ENCODE measurements at regions not wholly inside any gene's neighbourhood (a gene's known extent, or its start where the extent isn't known, plus 50 kb on each side); places are given as distances from the start of the nearest gene placed in this dataset.

- TF ChIP-seq EGR1 (IDR thresholded peaks at IDR 0.05; ENCODE audit: low read depth in 2 of 2), result no peak
- TF ChIP-seq JUND (IDR thresholded peaks at IDR 0.05), result no peak
Observed at GRCh38 chr16:11488304-11488703, 98.4 kb downstream of the LITAF start (continued).

GRCh38 chr16:11491524-11491923, 95.2 kb downstream of the LITAF start:
- Histone ChIP-seq H3K27me3 (ENCODE audit: control insufficient read depth in 4 of 4, insufficient read depth in 4 of 4, low read length in 3 of 4) (no peaks in the 10 kb centered on the region), H3K4me1 (ENCODE audit: control insufficient read depth in 4 of 4, insufficient read depth in 4 of 4, low read length in 3 of 4) (peaks cover 3 to 11% (median 4%) of the 10 kb centered on the region in 4 donors), H3K27ac (ENCODE audit: low read depth in 1 of 2, low read length in 2 of 2) (no peak overlapping the region), H3K4me3 (ENCODE audit: low read depth in 1 of 3, low read length in 3 of 3) (no peak overlapping the region), H3K36me3 (ENCODE audit: control insufficient read depth in 4 of 4, insufficient read depth in 3 of 4, low read depth in 1 of 4, low read length in 3 of 4) (no peaks in the 10 kb centered on the region), H3K9ac (ENCODE audit: low read depth in 1 of 2, low read length in 2 of 2) (no peak overlapping the region), H3K9me3 (ENCODE audit: control insufficient read depth in 4 of 4, low read length in 3 of 4) (no peaks in the 10 kb centered on the region)
- TF ChIP-seq GABPA (IDR thresholded peaks at IDR 0.05 in 1 of 2, conservative IDR thresholded peaks at IDR 0.05 in 1 of 2), result no peak
- TF ChIP-seq SP1 (IDR thresholded peaks at IDR 0.05), result no peak
- no peak for TF ChIP-seq EGR1 (IDR thresholded peaks at IDR 0.05; ENCODE audit: low read depth in 2 of 2)
- no peak for TF ChIP-seq CTCF (IDR thresholded peaks at IDR 0.05; ENCODE audit: low read depth, low read length, missing input control)
- TF ChIP-seq RAD21 (IDR thresholded peaks at IDR 0.05), result no peak
- no peak for TF ChIP-seq REST (IDR thresholded peaks at IDR 0.05)
- TF ChIP-seq FOXA1 (IDR thresholded peaks at IDR 0.05), result no peak
- no peak for TF ChIP-seq FOXA2 (IDR thresholded peaks at IDR 0.05)
- TF ChIP-seq MAX (IDR thresholded peaks at IDR 0.05), result no peak
- no peak for TF ChIP-seq ATF3 (IDR thresholded peaks at IDR 0.05)
- no peak for TF ChIP-seq TAF1 (conservative IDR thresholded peaks at IDR 0.05)
- TF ChIP-seq HNF4G (IDR thresholded peaks at IDR 0.05), result no peak
- TF ChIP-seq RXRA (IDR thresholded peaks at IDR 0.05), result no peak
- no peak for TF ChIP-seq JUND (IDR thresholded peaks at IDR 0.05)
- no peak for TF ChIP-seq HNF4A (conservative IDR thresholded peaks at IDR 0.05)
- TF ChIP-seq ZBTB33 (IDR thresholded peaks at IDR 0.05), result no peak
- no peak for TF ChIP-seq NR2F2 (IDR thresholded peaks at IDR 0.05)
- no peak for TF ChIP-seq YY1 (IDR thresholded peaks at IDR 0.05)
- WGBS, result 93% methylated on average over 6 of the region's 6 CpGs
- no peak for DNase-seq (ENCODE audit: low spot score)

All from liver (tissue), 8 donors.